ENCODE measurements at regions not wholly inside any gene's neighbourhood (a gene's known extent, or its start where the extent isn't known, plus 50 kb on each side); places are given as distances from the start of the nearest gene placed in this dataset.

- no peak for TF ChIP-seq CTCF (conservative IDR thresholded peaks at IDR 0.05 in 1 of 2, IDR thresholded peaks at IDR 0.05 in 1 of 2; ENCODE audit: extremely low read depth in 1 of 2, insufficient read depth in 1 of 2, low read depth in 1 of 2, low read length in 2 of 2)
- no peak for TF ChIP-seq EZH2 (IDR thresholded peaks at IDR 0.05; ENCODE audit: borderline replicate concordance, low read length)
Measured at GRCh38 chr4:3388471-3389232, 53.1 kb upstream of the HGFAC start.
